Left lung (tissue), 4 donors: ENCODE measurements at regions not wholly inside any gene's neighbourhood (a gene's known extent, or its start where the extent isn't known, plus 50 kb on each side); places are given as distances from the start of the nearest gene placed in this dataset.

Experiments used
- ATAC-seq: fragments of 200-7000 bp; cut with Tn5 transposase; one replicate; pipeline ENCODE4 v1.9.1; 2020; ENCODE audit warnings: moderate library complexity
- DNase-seq, 4 donors: peaks; one replicate each; pipeline ENCODE4 v3.0.0-alpha.2; 2013 to 2020
- H3K27ac ChIP-seq, 2 donors: fragments of 200-600 bp; sonication (generic) in 1 of 2; one replicate each; pipeline versions ENCODE4 v1.5.0 to v1.8.0; 2020 to 2021
- H3K27me3 ChIP-seq, 2 donors: fragments of 200-600 bp; sonication (generic) in 1 of 2; one replicate each; pipeline versions ENCODE4 v1.5.0 to v1.8.0; 2020 to 2021
- H3K36me3 ChIP-seq, 2 donors: fragments of 200-600 bp; sonication (generic) in 1 of 2; one replicate each; pipeline versions ENCODE4 v1.5.0 to v1.8.0; 2020 to 2021
- H3K4me1 ChIP-seq, 2 donors: fragments of 200-600 bp; one replicate each; pipeline ENCODE4 v1.8.0; 2021
- H3K4me3 ChIP-seq, 2 donors: fragments of 200-600 bp; sonication (generic) in 1 of 2; one replicate each; pipeline versions ENCODE4 v1.5.0 to v1.8.0; 2020 to 2021; ENCODE audit warnings: mild to moderate bottlenecking in 1 of 2
- H3K9me3 ChIP-seq, 2 donors: fragments of 200-600 bp; sonication (generic) in 1 of 2; one replicate each; pipeline versions ENCODE4 v1.5.0 to v1.8.0; 2020 to 2021
- CTCF ChIP-seq, 2 donors: fragments of 200-600 bp; sonication (generic) in 1 of 2; IDR thresholded peaks; one replicate each; pipeline versions ENCODE4 v1.5.0 to v1.8.0; 2021; ENCODE audit warnings: antibody characterized with exemption in 2 of 2
- intact Hi-C, 2 donors: fragments of 100-400 bp; cut with DNase I; formaldehyde crosslinking; loops; one replicate each; pipeline versions ENCODE4 v1.11.2 to v1.14.2; 2022
- donor health status: DM: no; HTN: yes; CAD: no.
- donor health status: DM: no; HTN: no; CAD: no.

GRCh38 chr16:65305266-65305959, 183.6 kb upstream of the CDH11 start:
- no peaks in the 10 kb centered on the region for H3K9me3 ChIP-seq
- TF ChIP-seq CTCF (IDR thresholded peaks at IDR 0.05): no peak
- no peak for ATAC-seq
- peak in 2 of 4 donors; percentile 51 to 65 for DNase-seq
- no peaks in the 10 kb centered on the region for H3K27me3 ChIP-seq
- intact Hi-C loops: no loop called here
- H3K4me3 ChIP-seq: no peak overlapping the region
- H3K36me3 ChIP-seq: no peaks in the 10 kb centered on the region
- H3K4me1 ChIP-seq: no peaks in the 10 kb centered on the region
- H3K27ac ChIP-seq: no peak overlapping the region

- Histone ChIP-seq H3K4me3 (no peak overlapping the region), H3K27ac (no peak overlapping the region), H3K27me3 (no peaks in the 10 kb centered on the region), H3K9me3 (no peaks in the 10 kb centered on the region), H3K4me1 (no peaks in the 10 kb centered on the region), H3K36me3 (no peaks in the 10 kb centered on the region)
- ATAC-seq (no peak), DNase-seq (no peak)
- intact Hi-C loops: no loop called here
- TF ChIP-seq CTCF (IDR thresholded peaks at IDR 0.05): no peak
Measured at GRCh38 chr16:65301029-65301428, 179.2 kb upstream of the CDH11 start.

GRCh38 chr16:65297453-65297852, 175.6 kb upstream of the CDH11 start:
- Histone ChIP-seq H3K27ac (no peak overlapping the region), H3K27me3 (no peaks in the 10 kb centered on the region), H3K9me3 (no peaks in the 10 kb centered on the region), H3K36me3 (no peaks in the 10 kb centered on the region), H3K4me1 (no peaks in the 10 kb centered on the region), H3K4me3 (no peak overlapping the region)
- intact Hi-C loops: no loop called here
- ATAC-seq: no peak
- TF ChIP-seq CTCF (IDR thresholded peaks at IDR 0.05): no peak
- DNase-seq: no peak

DNA sequence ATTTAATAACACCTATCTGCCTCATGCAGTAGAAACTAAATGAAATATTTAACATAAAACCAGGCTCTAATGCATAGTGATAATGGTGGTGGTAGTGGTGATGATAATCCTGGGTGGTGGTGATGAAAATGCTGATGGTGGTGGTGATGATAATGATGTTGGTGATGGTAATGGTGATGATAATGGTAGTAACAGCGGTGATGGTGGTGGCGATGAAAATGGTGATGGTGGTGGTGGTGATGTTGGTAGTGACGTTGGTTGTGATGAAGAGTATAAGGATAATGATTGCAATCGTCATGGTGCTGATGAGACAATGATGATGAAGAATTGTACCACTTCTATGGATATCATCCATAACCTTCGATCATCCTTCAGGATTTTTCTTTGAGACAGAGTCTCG, 173.7 kb upstream of the CDH11 start:
- ATAC-seq (no peak), DNase-seq (no peak)
- H3K27me3 ChIP-seq: no peaks in the 10 kb centered on the region
- H3K4me3 ChIP-seq: no peak overlapping the region
- TF ChIP-seq CTCF (IDR thresholded peaks at IDR 0.05): no peak
- no peaks in the 10 kb centered on the region for H3K36me3 ChIP-seq
- intact Hi-C loops: no loop called here
- no peak overlapping the region for H3K27ac ChIP-seq
- no peaks in the 10 kb centered on the region for H3K9me3 ChIP-seq
- no peaks in the 10 kb centered on the region for H3K4me1 ChIP-seq

GRCh38 chr16:65294708-65295107, 172.8 kb upstream of the CDH11 start:
- Histone ChIP-seq H3K27me3 (no peaks in the 10 kb centered on the region), H3K4me1 (no peaks in the 10 kb centered on the region), H3K27ac (no peak overlapping the region), H3K4me3 (no peak overlapping the region), H3K9me3 (no peaks in the 10 kb centered on the region), H3K36me3 (no peaks in the 10 kb centered on the region)
- ATAC-seq: no peak
- intact Hi-C loops: no loop called here
- no peak for TF ChIP-seq CTCF (IDR thresholded peaks at IDR 0.05)
- no peak for DNase-seq
